ENCODE measurements at regions not wholly inside any gene's neighbourhood (a gene's known extent, or its start where the extent isn't known, plus 50 kb on each side); places are given as distances from the start of the nearest gene placed in this dataset.

DNA sequence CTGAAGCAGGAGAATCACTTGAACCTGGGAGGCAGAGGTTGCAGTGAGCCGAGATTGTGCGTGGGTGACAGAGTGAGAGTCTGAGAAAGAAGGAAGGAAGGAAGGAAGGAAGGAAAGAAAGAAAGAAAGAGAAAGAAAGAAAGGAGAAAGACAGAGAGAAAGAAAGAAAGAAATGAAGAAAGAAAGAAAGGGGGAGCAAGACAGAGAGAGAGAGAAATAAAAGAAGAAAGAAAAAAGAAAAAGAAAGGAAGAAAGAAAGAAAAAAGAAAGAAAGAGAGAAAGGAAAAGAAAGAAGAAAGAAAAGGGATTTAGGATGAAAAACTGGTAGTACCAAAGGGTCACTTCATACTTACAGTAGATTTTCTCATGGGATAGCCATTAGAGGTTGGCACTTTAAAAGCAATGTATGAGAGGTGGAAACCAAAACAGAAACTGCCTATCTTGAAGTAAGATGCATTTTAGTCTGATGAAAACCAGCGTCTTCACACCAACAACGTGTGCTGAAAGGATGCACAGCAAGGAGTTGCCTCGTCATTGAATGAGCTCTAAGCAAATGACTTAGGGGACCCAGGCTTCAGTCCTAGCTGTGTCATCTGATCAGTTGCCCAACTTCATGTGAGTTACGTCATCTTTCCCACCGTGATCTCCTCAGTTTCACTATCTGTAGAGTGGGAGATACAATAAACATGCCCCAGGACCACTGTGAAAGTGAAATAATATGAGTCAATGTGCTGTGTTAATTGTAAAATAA lies 133.9 kb upstream of the NEDD9 start:
- DNase-seq (ENCODE audit: low read depth in 3 of 3, low spot score in 2 of 3), result no peak

DNA sequence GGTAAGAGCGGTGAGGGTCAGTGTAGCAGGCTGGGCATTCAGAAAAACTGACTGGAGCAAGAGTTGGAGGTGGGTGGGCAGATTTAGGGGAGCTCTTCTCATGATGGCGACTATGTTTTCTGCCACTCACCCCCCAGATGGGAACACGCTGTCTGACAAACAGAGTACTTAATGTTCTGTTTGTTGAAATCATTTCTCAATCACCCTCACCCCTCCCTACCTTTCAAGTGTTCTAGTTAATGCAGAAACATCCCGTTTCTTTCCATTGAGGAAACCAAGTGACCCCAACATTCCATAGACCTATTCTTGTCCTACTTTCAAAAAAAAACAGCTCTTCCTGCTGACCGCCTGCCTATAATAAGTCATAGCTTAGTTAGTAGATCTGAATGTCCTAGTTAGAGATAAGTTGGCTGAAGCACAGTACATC lies 132.5 kb upstream of the NEDD9 start:
- no peak for DNase-seq (ENCODE audit: low read depth in 3 of 3, low spot score in 2 of 3)

GRCh38 chr6:11363881-11364576 lies 131.6 kb upstream of the NEDD9 start:
- DNase-seq (ENCODE audit: low read depth in 3 of 3, low spot score in 2 of 3), result no peak

DNA sequence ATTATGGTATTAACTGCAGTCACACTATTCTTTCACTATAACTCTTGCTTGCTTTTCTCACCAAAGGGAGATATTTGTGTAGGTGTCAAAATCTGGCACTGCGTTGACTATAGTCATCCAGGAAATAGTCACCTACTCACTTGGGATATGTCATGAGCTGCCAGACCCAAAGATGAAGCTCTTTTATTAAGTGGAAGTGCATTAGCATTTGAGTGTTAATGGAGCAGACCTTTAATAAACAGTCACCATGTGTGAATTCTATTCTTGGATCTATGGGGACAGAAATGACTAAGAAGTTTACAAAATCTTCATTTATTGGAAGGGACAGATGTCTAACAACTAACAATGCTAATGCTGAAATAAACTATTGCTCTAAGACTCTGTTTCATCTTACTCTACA lies 130.1 kb upstream of the NEDD9 start:
- DNase-seq (ENCODE audit: low read depth in 3 of 3, low spot score in 2 of 3), result no peak

GRCh38 chr6:11358904-11359830 lies 126.7 kb upstream of the NEDD9 start:
- DNase-seq (ENCODE audit: low read depth in 3 of 3, low spot score in 2 of 3), result no peak

DNA sequence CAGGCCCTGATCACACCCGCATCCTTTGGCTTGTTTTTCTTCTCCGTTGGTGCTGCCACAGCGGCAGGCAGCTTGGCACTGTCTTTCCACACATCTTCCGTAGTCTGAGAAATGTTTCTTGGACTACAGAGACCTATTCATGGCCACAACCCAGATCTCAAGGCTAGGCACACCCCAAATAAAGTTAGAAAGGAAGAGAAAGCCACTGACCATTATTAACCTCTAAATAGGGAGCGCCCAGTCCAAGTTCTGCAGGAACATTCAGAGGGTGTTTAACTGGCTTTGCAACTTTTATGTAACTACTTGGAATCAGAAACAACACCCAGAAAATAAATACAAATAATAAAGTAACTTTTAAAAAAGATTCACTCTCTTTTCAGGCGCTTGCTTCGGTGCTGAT lies 124.8 kb upstream of the NEDD9 start:
- no peak for DNase-seq (ENCODE audit: low read depth in 3 of 3, low spot score in 2 of 3)

GRCh38 chr6:11356404-11357155 lies 124.1 kb upstream of the NEDD9 start:
- DNase-seq (ENCODE audit: low read depth in 3 of 3, low spot score in 2 of 3), result no peak

DNA sequence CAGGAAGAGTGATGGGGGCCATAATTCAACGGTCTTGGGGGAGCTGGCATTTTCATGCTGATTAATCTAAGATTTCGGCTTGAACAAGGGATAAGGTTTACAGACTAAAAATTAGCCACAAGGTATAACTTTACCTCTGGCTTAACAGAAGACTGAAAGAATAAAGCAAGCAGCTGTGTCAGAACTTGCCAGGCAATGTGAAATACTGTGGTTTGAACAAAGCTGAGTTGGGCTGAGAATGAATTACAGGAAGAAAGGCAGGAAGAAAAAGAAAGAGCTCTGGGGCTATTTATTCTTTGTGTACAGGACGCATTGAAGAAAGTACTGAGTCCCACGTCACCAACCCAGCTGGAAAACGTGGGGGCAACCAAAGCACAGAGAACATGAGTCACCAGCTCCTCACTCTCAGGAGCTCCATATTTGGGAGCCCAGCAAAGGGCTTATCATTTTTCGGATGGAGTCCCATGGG lies 121.5 kb upstream of the NEDD9 start:
- DNase-seq (ENCODE audit: low read depth in 3 of 3, low spot score in 2 of 3), result no peak

DNA sequence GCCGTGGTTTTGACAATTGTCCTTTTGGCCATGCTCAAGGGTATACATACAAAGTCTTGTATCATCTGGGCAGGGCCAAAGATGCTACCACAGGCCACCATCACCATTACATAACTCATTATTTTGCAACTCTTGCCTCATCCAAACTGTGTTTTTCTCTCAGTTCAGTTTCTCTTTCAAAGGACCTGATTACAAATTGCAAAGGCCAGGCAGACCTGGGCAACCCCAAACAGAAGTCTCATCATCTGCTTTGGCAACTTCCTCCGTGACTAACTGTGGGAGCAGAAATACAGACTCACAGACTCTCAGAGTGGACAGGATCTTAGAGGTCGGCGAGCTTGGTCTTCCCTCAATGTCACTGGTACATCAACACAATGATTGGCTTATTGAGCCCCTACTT lies 117.8 kb upstream of the NEDD9 start:
- no peak for DNase-seq (ENCODE audit: low read depth in 3 of 3, low spot score in 2 of 3)

DNA sequence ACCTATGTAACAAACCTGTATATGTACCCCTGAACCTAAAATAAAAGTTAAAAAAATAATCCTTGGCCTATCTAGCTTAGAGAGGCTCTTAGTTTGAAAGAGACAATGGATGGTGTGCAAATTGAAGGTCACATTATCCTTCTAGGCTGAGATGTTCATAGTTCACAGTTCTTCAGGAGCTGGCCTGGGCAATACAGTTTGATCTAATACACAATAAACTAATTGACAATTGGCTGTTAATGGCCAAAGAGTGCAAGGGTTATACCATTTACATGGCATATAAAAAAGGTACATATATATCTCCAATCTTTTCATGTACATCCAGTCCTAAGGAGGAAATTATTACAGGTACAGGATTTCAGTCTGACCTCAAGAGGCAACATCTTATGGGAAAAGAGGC lies 117.4 kb upstream of the NEDD9 start:
- DNase-seq (ENCODE audit: low read depth in 3 of 3, low spot score in 2 of 3), result no peak

GRCh38 chr6:11346516-11346915 lies 114.0 kb upstream of the NEDD9 start:
- DNase-seq (ENCODE audit: low read depth in 3 of 3, low spot score in 2 of 3), result no peak

DNA sequence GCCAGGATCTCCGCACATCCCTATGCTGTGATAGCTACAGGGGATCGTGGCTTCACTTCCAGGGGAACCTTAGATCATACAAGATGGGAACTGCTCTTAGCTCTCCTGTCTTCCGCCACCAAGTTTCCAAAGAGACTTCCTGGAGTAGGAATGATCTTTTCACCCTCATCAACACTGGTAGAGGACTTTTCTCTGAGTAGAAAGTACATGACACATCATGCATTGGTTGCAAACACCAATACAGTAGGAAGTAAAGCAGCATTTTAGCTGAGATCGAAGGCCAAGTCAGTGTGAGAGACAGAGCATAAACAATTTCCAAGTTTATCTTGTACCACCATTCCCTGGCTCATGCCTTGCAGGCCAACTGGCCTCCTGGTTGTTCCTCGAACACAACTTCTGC lies 113.1 kb upstream of the NEDD9 start:
- DNase-seq (ENCODE audit: low read depth in 3 of 3, low spot score in 2 of 3), result no peak

GRCh38 chr6:11343963-11344723 lies 111.7 kb upstream of the NEDD9 start:
- no peak for DNase-seq (ENCODE audit: low read depth in 3 of 3, low spot score in 2 of 3)

GRCh38 chr6:11341867-11342266 lies 109.4 kb upstream of the NEDD9 start:
- no peak for DNase-seq (ENCODE audit: low read depth in 3 of 3, low spot score in 2 of 3)

DNA sequence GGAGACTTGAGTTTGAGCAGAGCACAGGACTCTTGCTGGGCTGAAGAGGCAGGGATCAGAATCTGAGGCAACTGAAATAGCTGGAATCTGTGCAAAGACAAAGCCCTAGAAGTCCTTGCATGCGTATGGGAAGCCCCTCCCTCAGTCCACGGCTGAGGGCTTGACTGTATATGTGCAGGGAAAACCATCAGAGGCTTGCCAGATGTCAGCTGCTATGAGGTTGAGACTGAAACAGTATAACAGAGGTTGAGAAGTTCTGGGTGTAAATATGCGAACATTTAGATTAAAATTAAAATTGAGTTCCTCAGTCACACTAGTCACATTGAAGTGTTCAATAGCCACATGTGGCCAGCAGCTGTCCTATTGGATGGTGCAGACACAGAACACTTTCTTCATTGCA lies 108.8 kb upstream of the NEDD9 start:
- DNase-seq (ENCODE audit: low read depth in 3 of 3, low spot score in 2 of 3), result no peak

GRCh38 chr6:11339380-11339779 lies 106.9 kb upstream of the NEDD9 start:
- DNase-seq (ENCODE audit: low read depth in 3 of 3, low spot score in 2 of 3), result no peak

GRCh38 chr6:11337306-11337705 lies 104.8 kb upstream of the NEDD9 start:
- DNase-seq (ENCODE audit: low read depth in 3 of 3, low spot score in 2 of 3), result no peak

- no peak for DNase-seq (ENCODE audit: low read depth in 3 of 3, low spot score in 2 of 3)
Observed at GRCh38 chr6:11335826-11336225, 103.4 kb upstream of the NEDD9 start.

- DNase-seq (ENCODE audit: low read depth in 3 of 3, low spot score in 2 of 3), result no peak
Observed at GRCh38 chr6:11333132-11333849, 100.8 kb upstream of the NEDD9 start.
